ENCODE measurements at regions not wholly inside any gene's neighbourhood (a gene's known extent, or its start where the extent isn't known, plus 50 kb on each side); places are given as distances from the start of the nearest gene placed in this dataset.

DNA sequence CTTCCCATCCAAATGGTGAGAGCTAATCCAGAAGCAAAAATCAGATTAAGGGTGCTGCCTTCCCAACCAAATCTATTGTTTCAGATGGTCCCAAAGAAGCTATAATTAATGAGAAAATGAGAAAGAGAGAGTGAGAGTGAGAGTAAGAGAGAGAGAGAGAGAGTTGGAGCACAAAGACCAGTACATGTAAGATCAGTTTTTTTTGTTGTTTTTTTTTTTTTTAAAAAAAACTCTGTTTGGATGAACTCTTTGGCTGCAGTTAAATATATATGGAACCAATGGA is 305.6 kb downstream of the PTEN start (continued):
- TF ChIP-seq KDM4A (IDR thresholded peaks at IDR 0.05; ENCODE audit: low read depth, low read length, severe bottlenecking) (no peak), SIX5 (IDR thresholded peaks at IDR 0.05; ENCODE audit: low read depth, low read length) (no peak), KDM1A (IDR thresholded peaks at IDR 0.05; ENCODE audit: borderline replicate concordance, low read length) (no peak), JUN (IDR thresholded peaks at IDR 0.05; ENCODE audit: low read depth, low read length) (no peak), SP4 (IDR thresholded peaks at IDR 0.05; ENCODE audit: low read length) (no peak)

Data from H1 (cell line).